ENCODE measurements at regions not wholly inside any gene's neighbourhood (a gene's known extent, or its start where the extent isn't known, plus 50 kb on each side); places are given as distances from the start of the nearest gene placed in this dataset.

DNA sequence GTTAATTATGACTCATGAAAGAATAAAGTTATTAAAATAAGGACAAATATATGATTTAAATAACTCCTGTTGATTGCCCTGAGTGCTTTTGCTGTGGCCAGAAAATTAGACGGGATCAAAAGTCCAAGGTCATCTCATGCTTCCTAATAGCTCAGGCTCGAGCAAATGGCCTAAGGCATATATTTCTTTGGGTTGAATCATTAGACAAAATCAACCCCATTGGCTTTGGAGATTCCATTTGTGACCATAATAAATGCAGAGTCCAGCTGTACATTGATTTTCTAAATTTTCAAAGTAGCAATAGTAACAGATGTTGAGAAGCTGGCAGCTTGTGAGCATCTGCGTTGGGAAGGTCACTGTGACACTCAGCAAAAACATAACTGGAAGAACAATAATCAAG lies 464.5 kb upstream of the TGFBR2 start:
- H3K27ac ChIP-seq (ENCODE audit: low read depth, low read length) = no peak overlapping the region
- no peak overlapping the region for H3K4me3 ChIP-seq (ENCODE audit: low read depth, low read length)
- CTCF ChIA-PET = no interaction called here
- TF ChIP-seq, protein P1, sequence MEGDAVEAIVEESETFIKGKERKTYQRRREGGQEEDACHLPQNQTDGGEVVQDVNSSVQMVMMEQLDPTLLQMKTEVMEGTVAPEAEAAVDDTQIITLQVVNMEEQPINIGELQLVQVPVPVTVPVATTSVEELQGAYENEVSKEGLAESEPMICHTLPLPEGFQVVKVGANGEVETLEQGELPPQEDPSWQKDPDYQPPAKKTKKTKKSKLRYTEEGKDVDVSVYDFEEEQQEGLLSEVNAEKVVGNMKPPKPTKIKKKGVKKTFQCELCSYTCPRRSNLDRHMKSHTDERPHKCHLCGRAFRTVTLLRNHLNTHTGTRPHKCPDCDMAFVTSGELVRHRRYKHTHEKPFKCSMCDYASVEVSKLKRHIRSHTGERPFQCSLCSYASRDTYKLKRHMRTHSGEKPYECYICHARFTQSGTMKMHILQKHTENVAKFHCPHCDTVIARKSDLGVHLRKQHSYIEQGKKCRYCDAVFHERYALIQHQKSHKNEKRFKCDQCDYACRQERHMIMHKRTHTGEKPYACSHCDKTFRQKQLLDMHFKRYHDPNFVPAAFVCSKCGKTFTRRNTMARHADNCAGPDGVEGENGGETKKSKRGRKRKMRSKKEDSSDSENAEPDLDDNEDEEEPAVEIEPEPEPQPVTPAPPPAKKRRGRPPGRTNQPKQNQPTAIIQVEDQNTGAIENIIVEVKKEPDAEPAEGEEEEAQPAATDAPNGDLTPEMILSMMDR (IDR thresholded peaks at IDR 0.05; ENCODE audit: low read depth, low read length) = no peak
- POLR2A ChIA-PET = no interaction called here
- no peaks in the 10 kb centered on the region for H3K27me3 ChIP-seq (ENCODE audit: control insufficient read depth, insufficient read depth, low read length)
- no peak for DNase-seq (ENCODE audit: low read depth, low spot score)
- H3K9me3 ChIP-seq (ENCODE audit: control insufficient read depth, insufficient read depth, low read length) = no peaks in the 10 kb centered on the region

DNA sequence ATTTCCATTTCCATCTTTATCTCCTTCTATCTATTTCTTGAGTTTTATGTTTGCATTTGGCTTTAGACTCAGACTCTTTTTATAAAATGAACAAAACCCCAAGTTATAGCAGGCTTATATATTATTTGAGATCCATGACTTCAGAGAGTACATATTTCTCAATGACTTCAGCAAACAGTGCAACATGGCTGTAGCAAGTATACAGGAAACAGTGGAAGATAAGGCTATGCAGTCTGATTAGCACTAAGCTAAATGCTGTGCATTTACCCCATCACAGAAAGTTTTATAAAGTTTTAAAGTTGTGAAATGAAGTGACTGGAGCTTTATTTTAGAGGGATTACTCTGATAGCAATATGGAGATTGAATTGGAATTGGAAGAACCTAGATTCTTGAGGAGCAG lies 463.5 kb upstream of the TGFBR2 start:
- H3K4me3 ChIP-seq (ENCODE audit: low read depth, low read length) = no peak overlapping the region
- H3K27me3 ChIP-seq (ENCODE audit: control insufficient read depth, insufficient read depth, low read length) = no peaks in the 10 kb centered on the region
- no peak overlapping the region for H3K27ac ChIP-seq (ENCODE audit: low read depth, low read length)
- no peaks in the 10 kb centered on the region for H3K9me3 ChIP-seq (ENCODE audit: control insufficient read depth, insufficient read depth, low read length)
- TF ChIP-seq, protein P1 (IDR thresholded peaks at IDR 0.05; ENCODE audit: low read depth, low read length) = no peak
- CTCF ChIA-PET = no interaction called here
- POLR2A ChIA-PET = no interaction called here
- DNase-seq (ENCODE audit: low read depth, low spot score) = no peak

DNA sequence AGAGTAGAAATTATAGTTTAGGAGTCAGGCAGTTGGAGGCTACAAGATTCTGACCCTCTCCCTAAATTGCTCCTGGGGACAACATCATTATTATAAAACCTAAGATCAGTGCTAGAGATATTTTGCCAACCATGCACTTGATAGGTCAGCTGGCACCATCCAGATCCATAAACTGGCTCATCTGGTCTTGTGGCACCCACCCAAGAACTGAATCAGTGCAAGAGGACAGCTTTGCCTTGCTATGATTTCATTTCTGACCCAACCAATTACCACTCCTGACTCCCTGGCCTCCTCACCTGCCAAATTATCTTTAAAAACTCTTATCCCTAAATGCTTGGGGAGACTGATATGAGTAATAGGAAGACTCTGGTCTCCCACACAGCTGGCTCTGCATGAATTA lies 461.1 kb upstream of the TGFBR2 start:
- Histone ChIP-seq H3K9me3 (ENCODE audit: control insufficient read depth, insufficient read depth, low read length) (no peaks in the 10 kb centered on the region), H3K27ac (ENCODE audit: low read depth, low read length) (no peak overlapping the region), H3K4me3 (ENCODE audit: low read depth, low read length) (no peak overlapping the region), H3K27me3 (ENCODE audit: control insufficient read depth, insufficient read depth, low read length) (no peaks in the 10 kb centered on the region)
- TF ChIP-seq, protein P1 (IDR thresholded peaks at IDR 0.05; ENCODE audit: low read depth, low read length) = no peak
- ChIA-PET CTCF (no interaction called here), POLR2A (no interaction called here)
- DNase-seq (ENCODE audit: low read depth, low spot score) = no peak

DNA sequence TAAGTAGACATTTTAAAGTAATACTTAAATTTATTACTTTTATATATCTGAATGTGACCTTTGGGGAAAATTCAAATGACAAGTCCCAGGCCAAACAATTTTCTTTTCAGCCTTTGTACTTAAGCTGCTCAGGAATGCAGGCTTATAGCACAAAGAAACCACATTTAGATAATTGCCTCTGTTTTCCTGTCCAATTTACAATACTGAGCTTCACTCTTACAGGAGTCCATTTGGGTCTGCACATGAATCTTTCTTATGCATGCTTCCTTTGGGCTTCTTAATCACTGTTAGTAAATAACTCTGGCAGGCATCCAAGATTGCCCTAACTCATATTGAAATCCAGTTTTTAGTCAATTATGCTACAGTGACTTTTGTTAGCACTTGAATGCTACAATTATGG lies 459.4 kb upstream of the TGFBR2 start:
- CTCF ChIA-PET = no interaction called here
- no peak overlapping the region for H3K4me3 ChIP-seq (ENCODE audit: low read depth, low read length)
- POLR2A ChIA-PET = no interaction called here
- no peaks in the 10 kb centered on the region for H3K9me3 ChIP-seq (ENCODE audit: control insufficient read depth, insufficient read depth, low read length)
- no peak for DNase-seq (ENCODE audit: low read depth, low spot score)
- TF ChIP-seq, protein P1 (IDR thresholded peaks at IDR 0.05; ENCODE audit: low read depth, low read length) = no peak
- no peaks in the 10 kb centered on the region for H3K27me3 ChIP-seq (ENCODE audit: control insufficient read depth, insufficient read depth, low read length)
- no peak overlapping the region for H3K27ac ChIP-seq (ENCODE audit: low read depth, low read length)

DNA sequence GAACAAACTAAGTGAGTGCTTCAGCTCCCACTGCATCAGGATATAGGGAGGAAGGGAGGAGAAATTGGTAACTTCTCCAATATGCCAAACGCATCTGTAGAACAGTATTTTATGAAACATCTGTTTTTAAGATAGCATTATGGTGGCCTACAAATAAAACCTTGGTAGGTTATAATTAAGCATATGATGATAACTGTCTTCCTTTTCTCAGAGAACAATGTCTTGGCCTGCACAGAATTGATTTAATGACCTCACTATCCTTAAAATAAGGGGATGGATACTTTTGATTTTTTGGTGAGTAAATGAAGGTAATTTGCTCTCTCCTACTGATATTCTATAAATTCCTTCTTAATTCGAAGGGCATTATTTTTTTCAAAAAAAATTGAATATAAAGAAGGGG lies 451.5 kb upstream of the TGFBR2 start:
- no peaks in the 10 kb centered on the region for H3K27me3 ChIP-seq (ENCODE audit: control insufficient read depth, insufficient read depth, low read length)
- peaks cover 2% of the 10 kb centered on the region; the same call in 1 of the 2 replicates for H3K9me3 ChIP-seq (ENCODE audit: control insufficient read depth, insufficient read depth, low read length)
- CTCF ChIA-PET = interaction anchor here (0.5 kb wide), 1 partner anchor 539 kb away, joined by 3 read pairs; no protein-coding TSS in a partner anchor
- POLR2A ChIA-PET = no interaction called here
- no peak overlapping the region for H3K4me3 ChIP-seq (ENCODE audit: low read depth, low read length)
- TF ChIP-seq, protein P1 (IDR thresholded peaks at IDR 0.05; ENCODE audit: low read depth, low read length) = no peak
- H3K27ac ChIP-seq (ENCODE audit: low read depth, low read length) = no peak overlapping the region
- no peak for DNase-seq (ENCODE audit: low read depth, low spot score)

Measured in AG04450 (cell line).